CD4-positive, alpha-beta T cell treated with Interferon alpha-2 for 1 hour (primary cell): ENCODE measurements at regions not wholly inside any gene's neighbourhood (a gene's known extent, or its start where the extent isn't known, plus 50 kb on each side); places are given as distances from the start of the nearest gene placed in this dataset.
A peak's percentile ranks its signal among the peaks of the same experiment; 100 is the strongest.

Experiments
- DNase-seq, 2 donors: peaks; one replicate each; pipeline ENCODE4 v3.0.0-alpha.2; 2020 to 2022

DNA sequence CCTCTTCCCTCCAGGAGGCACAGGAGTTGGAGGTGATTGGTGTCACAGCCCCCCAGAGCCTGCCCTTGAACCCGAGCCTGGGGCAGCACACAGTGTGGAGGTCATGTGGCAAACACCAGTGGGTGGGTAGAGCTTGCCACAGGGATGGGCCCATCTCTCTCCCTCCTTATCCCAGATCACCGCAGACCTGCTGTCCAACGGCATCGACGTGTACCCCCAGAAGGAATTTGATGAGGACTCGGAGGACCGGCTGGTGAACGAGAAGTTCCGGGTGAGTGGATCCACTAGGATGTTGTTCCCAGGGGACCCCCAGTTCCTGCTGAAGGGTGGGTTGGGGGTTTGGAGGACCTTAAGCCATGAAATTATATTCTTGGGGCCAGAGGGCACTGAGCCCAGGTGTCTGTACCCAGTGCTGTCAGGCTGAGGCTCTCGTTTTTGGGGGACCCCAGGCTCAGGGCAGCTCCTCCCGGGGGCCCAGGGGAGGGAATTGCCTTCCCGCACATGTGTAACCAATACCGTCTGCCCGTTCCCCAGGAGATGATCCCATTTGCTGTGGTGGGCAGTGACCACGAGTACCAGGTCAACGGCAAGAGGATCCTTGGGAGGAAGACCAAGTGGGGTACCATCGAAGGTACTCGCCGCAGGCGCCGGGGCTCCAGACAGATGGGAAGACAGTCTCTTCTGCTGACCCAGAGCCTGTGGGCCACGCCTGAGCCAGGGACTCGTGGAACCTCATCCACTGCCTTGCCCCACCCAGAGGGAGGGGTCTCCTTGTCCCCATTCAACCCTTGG, 351.9 kb downstream of the SEC14L1 start:
- DNase-seq, result no peak

DNA sequence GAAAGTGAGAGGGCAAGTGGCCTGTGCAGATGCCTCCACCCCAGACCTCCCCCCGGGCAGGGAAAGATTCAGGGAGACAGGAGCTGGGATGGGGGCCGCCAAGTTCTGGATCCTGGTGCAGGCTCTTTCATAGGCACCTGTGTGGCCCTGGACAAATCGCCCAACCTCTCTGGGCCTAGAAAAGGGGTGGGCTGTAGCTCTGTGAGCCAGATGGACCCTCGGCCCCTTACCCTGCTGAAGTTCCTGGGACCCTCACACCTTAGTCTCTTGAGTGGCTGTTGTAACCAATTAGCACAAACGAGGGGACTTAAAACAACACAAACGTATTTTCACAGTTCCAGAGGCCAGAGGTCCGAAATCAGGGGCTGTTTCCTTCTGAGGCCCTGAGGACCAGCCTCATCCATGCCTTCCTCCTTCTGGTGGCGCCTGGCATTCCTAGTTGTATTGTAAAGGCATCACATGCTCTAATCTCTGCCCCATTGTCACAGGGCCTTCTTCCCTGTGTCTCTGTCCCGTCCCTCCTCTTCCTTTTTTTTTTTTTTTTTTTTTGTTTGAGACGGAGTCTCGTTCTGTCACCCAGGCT, 352.6 kb downstream of the SEC14L1 start:
- DNase-seq, result no peak

DNA sequence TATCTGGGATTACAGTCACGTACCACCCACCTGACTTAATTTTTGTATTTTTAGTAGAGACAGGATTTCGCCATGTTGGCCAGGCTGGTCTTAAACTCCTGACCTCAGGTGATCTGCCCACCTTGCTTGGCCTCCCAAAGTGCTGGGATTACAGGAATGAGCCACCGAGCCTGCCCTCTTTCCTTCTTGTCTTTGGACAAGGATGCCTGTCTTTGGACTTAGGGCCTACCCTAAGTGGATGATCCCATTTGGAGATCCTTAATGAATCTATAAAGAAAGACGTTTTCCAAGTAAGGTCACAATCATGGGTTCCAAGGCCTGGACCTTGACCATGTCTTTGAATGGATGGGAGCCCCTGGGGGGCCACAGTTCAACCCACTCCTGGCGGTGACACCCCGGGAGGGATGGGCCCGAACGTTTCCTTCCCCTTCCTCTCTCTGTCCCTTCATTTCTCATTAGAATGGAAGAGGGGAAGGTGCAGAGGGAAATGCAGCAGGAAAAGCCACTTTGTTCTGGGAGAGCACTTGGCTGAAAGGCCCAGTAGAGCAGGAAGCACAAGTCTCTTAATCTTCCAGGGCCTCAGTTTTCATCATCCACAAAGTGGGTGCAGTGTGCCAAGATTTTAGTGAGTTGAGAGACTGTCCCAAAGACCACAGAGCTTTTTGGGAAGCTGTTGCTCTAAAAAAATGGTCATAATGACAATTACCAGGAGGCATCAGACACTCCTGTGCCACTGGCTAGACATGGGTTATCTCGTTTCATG, 353.3 kb downstream of the SEC14L1 start:
- no peak for DNase-seq

DNA sequence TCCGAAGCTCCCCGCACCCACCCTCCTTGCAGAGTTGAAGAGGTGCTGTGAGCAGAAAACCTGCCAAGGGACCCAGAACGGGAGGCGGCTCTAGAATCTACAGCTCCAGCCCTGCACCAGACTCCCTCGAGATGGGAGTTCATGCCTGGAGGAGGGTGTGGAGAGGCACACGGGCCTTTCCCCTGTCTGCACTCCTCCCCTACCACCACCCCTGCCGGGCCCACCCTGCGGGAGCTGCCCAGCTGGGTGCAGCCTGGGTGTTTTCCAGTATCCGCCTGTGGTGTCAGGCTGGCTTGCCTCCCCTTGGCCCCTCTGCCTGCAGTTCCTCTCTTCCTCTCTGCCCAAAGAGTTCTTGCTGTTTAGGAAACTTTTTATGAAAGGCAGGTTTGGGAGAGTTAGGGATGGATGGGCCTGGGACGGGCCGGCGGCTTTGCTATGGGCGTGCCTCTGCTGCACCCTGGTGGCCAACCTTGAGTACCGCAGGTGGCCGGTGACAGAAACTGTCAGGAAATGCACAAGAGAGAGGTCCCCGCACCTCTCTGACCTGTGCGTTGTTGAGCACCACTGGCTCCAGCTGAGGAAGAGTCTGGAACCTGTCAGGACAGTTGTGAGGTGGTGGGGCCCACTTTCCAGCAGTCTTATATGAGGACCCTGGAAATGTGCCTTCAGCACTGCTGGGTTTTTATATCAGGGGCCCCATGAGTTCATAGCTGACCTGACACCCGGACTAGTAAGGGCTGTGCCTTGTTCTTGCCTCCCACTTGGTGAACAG, 354.1 kb downstream of the SEC14L1 start:
- peak; percentile 71 to 80 for DNase-seq

DNA sequence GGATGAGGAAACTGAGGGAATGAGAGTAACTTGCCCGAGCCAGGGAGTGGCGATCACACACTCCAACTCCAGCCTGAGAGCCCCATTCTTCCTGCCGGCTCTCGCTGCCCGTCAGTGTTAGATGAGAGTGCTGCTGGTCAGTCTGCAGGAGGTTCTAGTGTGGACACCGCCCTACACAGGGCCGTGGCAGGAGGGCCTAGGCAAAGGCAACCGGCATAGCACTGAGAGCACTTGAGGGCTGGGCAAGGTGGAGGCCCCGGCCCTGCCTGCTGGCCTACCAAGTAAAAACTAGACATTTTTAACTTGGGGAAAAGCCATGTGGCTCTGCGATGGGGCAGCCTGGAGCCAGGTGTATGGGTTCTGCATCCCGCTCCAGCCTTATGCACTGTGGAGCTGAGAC, 354.8 kb downstream of the SEC14L1 start:
- no peak for DNase-seq

DNA sequence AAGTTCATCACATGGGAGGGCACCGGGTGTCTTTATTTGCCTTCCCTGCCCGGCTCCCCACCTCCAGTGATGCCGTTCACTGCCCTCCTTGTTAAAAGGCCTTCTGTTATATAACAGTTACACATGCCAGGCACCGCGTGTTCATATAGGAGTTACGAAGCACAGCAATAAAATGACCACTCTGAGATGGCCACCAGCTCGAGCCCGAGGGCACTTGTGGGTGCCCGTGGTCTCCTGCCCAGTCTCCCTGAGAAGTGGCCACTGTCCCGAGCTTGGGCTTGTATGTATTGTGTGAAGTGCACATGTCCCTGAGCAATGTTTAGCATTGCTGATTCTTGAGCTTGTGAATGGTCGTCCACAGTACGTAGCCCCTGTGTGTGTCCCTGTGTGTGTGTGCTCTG, 355.6 kb downstream of the SEC14L1 start:
- no peak for DNase-seq

DNA sequence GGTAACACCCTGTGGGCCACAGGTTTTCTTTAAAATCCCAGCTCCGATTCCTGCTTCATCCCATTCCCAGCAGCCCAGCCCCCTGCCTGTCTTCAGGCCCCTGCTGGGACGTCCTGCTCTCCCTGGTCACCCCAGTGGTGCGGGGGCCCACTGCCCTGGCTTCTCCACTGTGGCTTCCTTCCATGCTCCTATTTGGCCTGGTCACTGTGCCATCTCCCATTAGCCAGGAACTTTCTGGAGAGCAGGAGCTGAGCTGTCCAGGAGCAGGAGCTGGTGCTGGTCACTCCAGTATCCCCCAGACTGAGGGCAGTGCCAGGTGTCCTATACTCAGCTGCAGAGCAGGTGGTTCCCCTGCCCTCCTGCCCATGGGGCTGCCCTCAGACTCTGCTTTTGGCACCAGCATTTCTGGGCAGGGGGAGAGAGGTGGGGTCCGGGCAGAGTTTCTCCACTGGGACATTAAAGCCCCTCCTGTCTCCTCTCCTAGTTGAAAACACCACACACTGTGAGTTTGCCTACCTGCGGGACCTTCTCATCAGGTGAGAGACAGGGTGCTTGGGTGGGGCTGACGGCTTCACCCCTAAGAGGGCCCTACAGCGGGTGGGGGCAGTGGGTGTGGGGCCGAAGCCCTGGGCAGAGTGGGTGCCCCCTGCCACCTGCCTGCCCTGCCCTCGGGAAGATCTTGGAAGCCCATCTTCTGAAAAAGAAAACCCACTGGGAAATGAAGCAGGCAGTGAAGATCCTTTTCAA, 356.2 kb downstream of the SEC14L1 start:
- DNase-seq, result no peak

DNA sequence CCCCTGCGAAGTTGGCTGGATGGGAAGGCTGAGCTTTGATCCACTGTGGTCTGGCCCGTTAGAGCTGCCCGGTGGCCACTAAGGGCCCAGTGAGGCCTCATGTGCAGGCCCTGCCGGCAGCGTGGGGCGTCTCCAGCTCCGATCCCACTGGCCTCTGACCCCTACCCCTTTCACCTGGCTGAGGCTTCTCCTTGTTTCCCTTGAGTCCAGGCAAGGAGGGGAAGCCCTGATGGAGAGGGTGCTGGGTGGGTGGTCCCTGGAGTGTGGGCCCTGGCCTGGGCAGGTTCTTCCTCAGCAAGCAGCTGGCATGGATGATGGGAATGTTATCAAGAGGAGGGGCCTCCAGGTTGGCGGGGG, 356.8 kb downstream of the SEC14L1 start:
- DNase-seq, result no peak

DNA sequence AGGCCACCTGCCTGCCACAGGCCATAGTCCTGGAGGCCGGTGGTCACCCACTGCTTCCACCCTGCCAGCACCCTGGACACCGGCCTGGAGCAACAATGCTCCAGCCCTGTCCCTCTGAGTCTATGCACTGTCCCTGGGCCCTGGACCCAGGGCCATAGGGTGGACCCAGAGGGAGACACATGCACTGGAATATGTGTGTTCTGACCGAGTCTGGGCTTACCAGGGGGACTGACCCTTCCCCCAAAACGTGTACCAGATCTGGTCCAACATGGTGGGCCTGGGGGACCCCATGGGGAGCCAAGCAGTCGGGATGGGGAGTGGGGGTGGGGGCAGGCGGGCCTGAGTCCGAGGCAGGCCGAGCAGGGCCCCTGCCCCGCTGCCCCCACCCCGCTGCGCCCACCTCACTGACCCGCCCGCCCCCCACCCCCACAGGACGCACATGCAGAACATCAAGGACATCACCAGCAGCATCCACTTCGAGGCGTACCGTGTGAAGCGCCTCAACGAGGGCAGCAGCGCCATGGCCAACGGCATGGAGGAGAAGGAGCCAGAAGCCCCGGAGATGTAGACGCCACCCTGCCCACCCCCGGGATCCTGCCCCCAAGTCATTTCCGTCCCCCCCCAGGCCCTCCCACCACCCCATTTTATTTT, 357.4 kb downstream of the SEC14L1 start:
- no peak for DNase-seq

DNA sequence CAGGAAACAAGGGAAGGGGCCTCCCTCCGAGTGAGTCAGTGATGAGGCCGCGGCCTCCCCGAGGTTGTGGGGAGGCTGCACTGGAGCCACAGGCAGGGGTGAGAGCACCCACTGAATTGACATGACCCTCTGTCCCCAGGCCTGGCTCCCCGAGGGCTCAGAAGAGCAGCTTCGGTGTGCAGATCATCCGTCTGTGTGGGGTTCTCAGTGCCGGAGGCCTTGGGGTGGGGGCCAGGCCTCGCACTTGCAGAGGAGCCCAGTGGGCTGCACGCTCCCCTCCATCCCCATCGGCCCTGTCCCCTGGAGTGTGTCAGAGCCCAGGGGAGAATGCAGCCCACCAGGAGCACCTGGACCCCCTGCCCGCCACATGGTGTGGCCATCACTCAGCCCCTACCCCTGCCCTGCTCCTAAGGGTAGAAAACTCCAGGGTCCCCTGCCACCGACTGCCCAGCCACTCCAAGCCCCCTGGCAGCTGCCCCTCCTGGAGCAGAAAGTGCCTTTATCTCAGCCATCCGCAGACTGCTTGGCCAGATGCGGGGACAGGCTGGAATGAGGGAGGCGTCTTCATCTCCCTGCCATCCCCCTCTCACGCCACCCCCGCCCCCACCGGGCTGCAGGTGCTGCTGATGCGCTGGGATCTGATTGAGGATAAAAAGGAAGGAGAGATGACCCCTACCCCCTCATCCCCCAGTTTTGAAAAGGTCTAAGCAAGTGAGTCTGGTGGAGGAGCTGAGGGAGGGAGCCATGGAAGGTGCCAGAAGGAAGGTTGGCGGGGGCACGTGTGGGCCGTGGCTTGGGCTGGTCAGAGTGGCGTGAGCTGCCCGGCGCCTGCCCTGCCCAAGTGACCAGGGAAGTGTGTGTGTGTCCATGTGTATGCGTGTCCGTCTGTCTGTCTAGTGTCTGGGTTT, 358.3 kb downstream of the SEC14L1 start:
- DNase-seq, result no peak

DNA sequence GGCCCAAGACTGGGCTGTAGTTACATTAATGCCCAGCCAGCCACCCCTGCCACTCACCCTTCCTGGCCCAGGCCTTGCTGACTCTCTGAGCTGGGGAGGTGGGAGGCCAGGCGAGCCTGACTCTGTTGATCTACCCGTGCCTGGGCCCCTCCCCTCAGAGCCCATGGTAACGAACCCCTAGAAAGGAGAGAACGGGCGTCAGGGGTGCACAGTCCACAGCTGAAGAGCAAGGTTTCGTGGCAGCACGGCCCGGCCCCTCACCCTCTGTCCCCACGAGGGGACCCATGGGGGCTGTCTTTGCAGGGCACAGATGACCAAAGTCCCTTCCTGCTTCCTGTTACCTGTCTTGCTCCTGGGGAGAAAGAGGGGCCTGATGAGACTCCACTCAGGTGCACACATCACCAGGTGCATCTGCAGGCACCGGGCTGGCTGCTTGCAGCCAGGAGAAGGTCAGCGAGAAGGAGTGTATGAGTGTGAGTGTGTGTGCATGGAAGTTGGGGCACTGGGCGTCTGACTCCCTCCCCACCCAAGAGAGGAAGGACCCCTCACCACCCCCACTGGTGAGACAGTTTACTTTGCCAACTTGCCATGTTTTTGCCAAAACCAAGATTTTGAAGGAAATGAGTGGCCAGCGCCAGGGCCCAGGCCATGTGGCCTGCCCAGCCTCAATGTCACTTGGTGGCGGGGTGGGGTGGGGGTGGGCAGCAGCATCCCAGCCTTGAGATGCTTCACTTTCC, 359.1 kb downstream of the SEC14L1 start:
- no peak for DNase-seq

DNA sequence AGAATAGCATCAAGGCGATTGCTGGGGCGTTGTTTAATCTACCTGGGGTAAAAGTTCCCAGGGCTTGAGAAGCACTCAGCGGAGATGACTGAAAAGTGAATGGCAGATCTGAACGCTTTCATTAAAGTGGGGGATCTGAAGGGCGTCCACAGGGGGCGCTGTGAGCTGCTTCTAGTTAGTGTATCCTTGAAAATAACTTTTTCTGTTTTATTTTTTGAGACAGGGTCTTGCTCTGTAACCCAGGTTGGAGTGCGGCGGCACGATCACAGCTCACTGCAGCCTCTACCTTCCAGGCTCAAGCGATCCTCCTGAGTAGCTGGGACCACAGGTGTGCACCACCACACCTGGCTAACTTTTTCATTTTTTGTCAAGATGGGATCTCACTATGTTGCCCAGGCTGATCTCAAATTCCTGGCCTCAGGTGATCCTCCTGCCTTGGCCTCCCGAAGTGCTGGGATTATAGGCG, 360.4 kb downstream of the SEC14L1 start:
- peak; percentile 20 to 26 for DNase-seq

DNA sequence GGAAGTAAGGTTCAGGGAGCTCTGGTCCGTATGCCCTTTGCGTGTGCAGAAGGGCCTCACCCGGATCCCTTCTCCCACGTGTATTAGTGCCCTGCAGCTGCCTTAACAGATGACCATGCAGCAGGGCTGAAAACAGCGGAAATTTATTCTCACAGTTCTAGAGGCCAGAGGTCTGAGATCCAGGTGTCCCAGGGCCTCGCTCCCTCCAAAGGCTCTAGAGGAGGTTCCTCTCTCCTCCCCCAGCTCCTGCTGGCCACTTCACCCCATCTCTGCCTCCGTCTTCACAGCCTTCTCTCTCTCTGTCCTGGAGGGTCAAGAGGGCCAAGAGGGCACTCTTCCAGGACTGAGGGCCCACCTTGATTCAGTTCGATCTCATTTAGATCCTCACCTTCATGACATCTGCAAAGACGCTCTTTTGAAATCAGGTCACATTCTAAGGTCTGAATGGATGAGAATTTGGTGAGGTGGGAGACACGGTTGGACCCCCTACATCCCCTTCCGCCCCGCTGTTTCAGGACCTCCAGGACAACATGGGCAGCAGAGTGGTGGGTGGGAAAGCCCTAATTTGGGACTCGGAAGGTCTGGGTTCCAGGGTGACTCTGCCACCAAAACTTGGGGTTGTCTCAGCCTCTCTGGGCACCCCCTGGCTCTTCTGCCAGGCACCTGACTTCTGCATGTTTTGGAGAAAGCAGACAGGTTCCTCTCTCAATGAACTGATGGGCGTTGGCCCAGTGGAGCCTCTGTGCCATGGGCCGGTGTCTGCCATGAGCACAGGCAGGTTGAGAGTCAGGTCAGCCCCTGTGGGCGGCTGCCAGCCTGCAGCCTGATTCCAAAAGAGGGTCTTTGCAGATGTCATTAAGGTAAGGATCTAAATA, 361.2 kb downstream of the SEC14L1 start:
- no peak for DNase-seq

DNA sequence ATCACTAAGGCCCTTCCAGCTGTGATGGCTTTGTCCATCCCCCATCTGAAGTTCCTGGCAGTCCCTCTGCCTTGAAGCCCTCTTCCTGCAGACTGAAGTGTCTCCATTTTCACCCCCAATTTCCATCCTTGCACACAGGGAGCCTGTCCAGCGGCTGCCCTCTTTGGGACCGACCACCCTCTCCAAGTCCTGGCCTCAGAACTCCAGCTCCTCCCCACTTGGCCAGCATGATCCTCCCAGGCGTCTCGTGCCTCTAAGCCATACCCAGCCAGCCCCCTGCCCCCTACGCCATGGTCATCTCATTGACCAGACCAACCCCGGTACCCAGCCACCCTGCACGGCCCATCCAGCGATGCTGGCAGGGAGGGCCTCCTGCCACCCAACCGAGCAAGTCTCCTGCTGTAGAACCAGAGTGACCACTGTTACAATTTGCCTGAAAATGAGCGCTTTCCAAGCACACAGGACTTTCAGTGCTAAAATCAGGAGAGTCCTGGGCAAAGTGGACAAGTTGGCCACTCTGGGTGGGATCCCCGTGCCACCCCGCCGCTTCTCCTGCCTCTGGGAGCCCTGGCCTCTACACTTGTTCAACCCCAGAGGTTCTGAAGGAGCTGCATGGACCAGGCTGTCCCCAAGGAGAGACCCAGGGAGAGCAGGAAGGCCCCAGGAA, 362.0 kb downstream of the SEC14L1 start:
- DNase-seq, result no peak

DNA sequence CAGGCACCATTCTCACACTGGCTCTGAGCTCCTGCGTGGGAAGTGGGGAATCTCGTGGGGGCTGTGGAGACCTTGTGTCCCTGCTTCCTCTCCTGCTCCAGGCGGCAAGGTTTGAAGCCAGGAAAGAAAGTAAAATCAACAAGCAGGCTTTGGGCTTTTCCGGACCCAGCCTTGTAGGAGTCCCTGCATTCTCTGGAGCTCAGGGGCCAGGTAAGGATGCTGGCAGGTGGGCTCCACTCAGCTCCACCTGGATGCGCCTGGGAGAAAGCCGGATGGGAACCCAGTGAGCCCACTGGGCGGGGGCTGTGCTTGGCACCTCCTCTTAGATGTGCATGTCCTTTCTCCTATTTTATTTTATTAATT, 362.5 kb downstream of the SEC14L1 start:
- no peak for DNase-seq

DNA sequence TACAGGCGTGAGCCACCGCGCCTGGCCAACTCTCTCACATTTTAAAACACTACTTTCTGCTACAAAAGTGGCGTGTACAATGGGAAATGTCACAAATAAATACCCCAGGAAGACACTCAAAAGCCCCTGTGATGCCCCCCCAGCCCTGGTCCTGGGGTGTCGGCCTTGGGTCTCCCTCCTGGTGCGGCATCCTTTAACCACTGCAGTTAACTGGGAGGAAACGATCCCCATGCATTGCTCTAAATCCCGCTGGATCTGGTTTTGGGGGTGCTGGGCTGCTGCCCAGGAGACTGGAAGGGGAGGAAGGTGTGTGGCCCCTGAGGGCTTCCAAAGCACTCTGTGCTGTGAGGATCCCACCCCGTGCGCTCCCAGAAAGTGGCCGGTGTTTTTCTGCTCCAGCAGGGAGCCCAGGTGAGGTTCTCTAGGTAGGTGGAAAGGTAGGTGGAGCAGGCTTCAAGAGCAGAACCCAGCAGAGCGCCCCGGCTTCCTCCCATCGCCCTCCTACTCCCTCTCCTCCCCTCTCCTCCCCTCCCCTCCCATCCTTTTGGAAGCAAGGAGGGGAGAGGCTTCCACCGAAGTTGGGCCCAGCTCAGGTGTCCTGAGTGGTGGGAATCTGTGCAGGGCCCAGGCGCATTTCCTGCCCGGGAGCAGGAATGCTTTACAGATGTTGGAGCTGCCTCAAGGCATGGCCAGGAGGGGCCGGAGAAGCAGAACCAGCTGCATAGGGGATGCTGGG, 363.3 kb downstream of the SEC14L1 start:
- DNase-seq, result no peak

DNA sequence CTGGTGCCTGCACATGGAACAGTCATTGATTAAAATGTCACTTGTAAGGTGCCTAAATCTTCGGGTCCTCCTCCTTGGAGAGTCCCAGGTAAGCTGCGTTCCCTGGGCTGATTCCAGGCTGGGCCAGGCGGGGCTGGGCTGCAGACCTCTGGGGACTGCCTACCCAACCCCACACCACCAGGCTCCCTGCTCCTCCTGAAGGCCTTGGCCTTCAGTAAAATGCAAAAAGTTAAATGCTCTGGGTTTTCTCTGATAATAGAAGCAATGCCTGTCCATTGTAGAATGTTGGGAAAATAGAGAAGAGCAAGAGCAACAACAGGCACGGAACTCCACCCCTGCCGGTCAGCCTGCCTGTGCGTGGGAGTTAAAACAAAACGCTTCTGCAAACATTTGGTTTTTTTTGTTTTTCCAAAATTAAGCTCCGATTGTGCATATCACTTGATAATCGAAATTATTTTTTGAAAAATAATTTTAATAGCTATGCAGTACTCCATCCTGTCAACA, 363.9 kb downstream of the SEC14L1 start:
- no peak for DNase-seq
